ENCODE measurements at regions not wholly inside any gene's neighbourhood (a gene's known extent, or its start where the extent isn't known, plus 50 kb on each side); places are given as distances from the start of the nearest gene placed in this dataset.

DNA sequence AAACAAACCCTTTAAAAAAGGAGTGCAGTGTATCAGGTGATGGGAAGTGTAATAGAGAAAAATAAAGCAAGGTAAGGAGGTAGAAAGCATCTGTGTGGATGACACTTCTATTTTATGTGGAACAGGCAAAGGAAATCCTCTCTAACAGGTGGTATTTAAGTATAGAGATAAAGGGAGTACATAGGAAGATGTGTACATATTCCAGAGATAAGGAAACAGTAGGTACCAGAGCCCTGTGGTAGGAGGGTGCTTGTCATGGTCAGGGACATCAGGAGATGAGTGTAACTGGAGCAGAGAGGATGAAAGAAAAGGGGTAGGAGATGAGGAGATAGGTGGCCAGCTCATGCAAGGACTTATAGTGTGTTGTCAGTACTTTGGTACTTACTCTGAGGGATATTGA lies 65.8 kb downstream of the CHST2 start:
- TF ChIP-seq POLR2A (IDR thresholded peaks at IDR 0.05) (no peak), POLR2AphosphoS5 (IDR thresholded peaks at IDR 0.05) (no peak)
- TF ChIP-seq, protein P1, sequence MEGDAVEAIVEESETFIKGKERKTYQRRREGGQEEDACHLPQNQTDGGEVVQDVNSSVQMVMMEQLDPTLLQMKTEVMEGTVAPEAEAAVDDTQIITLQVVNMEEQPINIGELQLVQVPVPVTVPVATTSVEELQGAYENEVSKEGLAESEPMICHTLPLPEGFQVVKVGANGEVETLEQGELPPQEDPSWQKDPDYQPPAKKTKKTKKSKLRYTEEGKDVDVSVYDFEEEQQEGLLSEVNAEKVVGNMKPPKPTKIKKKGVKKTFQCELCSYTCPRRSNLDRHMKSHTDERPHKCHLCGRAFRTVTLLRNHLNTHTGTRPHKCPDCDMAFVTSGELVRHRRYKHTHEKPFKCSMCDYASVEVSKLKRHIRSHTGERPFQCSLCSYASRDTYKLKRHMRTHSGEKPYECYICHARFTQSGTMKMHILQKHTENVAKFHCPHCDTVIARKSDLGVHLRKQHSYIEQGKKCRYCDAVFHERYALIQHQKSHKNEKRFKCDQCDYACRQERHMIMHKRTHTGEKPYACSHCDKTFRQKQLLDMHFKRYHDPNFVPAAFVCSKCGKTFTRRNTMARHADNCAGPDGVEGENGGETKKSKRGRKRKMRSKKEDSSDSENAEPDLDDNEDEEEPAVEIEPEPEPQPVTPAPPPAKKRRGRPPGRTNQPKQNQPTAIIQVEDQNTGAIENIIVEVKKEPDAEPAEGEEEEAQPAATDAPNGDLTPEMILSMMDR (IDR thresholded peaks at IDR 0.05) = no peak

All from breast epithelium (tissue), 3 donors.